ENCODE measurements at regions not wholly inside any gene's neighbourhood (a gene's known extent, or its start where the extent isn't known, plus 50 kb on each side); places are given as distances from the start of the nearest gene placed in this dataset.

DNA sequence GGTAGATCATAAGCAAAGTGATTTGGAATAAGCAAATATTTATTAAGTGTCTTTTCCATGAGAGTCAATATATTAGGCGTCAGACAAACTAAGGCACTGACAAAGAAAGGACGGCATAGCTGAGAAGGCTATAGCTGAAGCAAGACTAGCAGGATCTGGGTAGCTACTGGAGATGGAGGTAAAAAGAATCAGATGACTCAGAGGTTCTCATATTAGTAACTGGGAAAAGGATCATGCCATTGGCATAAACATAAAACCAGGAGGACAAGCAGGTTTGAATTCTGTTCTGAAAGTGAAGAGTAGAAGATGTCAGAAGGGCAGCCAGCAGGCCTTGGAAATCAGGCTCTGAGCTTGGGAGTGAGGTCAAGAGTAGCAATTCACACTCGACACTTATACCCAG lies 531.9 kb downstream of the PTPRC start:
- DNase-seq: no peak

DNA sequence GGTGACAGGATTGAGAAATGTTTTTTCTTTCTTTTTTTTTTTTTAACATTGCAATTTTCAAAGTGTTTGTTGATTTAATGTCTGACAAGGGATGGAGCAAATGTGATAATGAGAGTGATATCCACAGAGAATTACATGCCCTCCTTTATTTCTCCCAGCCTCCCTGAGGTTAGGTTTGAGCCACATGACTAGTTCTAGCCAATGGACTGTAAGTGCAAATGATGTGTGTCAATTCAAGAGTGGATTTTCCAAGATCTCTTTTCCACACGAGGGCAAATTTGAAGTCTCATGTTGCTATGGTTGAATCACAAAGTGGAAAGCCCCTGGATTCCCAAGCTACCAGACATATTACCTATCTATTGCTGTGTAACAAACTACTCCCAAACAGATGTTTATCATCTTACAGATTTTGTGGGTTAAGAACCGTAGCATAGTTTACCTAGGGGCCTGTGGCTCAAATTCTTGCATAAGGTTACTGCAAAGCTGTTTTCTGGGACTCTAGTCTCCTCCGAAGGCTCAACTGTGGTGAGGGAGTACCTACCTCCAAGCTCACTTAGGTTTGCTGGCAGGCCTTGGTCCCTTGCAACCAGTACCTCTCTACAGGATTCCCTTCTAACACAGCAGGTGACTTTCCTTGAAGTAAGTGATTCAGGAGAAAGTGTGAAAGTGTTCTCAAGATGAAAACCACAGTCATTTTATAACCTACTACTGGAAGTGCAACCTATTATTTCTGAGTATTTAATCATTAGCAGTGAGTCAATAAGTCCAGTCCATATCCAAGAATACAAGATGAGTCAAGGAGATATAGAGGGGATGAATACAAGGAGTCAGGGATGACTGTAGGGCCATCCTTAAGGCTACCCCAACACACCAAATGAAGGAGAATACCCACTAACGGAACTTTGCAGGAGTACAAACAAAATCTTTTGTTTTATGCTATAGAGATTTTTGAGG lies 533.6 kb downstream of the PTPRC start:
- DNase-seq: no peak

DNA sequence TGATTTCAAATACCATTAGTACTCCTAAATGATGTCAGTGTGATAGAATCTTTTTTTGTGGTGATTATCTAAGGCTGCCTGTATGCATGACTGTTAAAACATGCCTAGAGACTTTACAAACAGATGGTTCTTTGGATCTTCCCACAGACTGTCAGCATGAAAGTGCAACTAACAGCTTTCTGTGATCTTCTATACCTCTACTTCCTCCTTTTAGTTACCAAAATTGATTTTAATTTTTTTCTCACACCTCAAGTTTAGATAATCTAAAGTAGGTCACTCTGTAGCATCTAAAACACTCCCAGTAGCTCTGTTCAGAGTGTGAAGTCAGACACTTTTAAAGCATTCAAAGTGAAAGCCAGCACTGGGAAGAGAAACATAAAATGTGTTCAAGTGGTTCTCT lies 534.5 kb downstream of the PTPRC start:
- DNase-seq: no peak

DNA sequence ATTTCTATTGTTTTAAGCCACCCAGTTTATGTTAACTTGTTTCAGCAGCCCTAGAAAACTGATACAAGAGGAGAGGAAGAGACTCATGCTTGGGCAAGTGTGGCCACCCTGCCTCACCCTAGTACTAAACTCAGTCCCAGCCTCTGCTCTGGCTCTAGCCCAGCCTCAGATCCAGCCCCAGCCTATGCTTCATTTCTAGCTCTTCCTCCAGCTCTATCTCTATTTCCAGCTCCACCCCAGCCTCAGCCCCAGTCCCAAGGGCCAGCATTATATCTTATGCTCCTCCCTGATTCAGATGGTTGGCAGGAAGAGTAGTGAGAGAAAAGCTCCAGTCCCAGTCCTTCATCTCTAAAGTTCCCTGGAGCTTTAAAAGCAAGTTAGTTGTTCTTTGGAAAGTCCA lies 535.5 kb downstream of the PTPRC start:
- no peak for DNase-seq

DNA sequence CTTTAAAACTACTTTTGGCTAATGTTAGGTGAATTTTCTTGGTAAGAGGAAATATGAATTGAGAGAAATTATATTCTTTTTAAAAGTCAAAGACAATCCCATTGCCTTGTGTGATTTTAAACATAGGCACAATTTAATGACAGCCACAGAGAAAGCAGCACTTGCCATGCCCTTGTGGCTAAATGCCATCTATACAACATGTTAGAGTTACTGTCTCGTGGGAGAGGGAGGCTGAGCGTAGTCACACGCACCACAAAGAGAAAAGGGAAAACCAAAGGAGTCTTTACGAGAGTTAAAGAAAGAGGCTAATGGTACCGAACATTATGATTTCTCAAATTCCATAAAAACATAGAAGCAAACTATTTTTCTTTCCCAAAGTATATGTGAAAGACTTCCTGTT lies 537.9 kb downstream of the PTPRC start:
- no peak for DNase-seq

DNA sequence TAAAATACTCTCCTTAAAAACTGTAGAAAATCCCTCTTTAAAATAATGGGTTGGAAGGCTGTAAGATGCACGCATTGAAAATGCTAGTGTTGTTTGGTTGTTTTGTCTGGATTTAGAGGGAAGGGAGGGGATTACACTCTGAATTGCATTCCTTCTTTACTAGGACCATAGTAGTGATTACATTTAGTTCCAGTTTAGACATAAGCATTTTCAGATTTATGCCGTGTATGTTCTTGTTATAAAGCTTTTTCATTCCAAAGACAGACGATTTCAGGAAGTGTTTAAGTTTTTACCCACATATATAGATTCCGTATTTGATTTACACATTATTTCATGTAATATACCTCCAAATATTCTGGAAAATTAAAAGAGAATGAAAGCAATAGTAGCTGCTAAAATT lies 538.4 kb downstream of the PTPRC start:
- no peak for DNase-seq

DNA sequence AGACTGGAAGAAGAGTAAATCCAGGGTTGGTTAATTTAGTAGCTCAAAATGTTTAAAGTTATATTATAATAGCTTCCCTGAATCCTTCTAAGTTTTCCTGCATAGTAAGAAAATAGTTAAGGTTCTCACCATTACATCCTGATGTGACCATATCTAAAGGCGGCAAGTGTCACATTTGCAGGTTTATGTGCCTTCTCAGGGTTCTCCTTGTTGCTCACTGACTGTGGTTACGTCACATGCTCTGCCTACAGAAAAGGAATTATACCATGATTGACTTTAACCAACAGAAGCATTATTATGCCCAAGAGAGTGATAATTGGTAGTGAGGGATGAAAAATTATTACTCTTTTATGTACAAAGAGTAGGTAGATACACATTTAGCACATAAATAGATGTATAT lies 539.8 kb downstream of the PTPRC start:
- DNase-seq: no peak

DNA sequence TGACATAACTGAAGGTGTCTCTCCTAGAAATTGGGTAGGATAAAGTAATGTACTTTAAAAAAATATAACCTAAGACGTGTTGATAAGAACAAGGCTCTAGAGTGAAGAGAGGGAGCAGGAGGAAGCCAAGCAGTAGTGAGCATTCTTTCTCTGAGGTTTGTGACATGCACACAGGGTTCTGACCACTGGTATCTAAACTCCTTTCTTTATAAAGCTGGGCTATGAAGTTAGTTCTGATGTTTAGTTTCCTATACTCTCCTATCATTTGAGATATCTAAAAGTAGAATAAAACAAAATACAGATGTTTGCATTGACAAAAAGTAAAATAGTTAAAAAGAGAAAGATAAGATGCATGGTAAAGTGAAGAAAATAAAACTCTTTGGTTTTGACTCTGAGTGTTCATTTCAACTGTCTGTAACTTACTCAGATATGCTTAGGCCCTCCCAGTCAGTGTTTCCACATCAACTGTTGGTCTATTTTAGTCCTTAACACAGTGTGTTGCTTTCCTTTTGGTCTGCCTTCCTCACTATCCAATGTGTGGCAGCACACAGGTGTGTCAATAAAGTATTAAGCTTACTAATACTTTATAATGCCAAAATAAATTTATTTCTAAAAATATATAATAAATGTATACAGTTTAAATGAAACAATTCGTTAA lies 543.5 kb downstream of the PTPRC start:
- DNase-seq: no peak

DNA sequence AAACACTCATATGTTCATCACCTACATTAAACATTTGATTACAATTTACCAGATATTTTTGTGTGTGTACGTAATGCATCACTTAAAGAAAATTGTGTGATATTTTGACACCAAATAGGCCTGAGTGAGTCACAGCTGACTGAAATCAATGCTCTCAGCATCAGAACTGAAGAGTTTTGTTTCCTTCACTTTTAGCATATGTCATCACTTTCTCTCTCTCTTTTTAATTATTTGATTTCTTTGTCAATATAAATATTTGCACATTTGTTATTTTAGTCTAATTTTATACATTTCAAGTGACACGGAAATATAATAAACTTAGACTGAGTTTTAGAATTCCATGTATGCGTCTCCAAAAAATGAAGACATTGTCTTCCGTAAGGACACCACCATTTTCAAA lies 545.3 kb downstream of the PTPRC start:
- no peak for DNase-seq

DNA sequence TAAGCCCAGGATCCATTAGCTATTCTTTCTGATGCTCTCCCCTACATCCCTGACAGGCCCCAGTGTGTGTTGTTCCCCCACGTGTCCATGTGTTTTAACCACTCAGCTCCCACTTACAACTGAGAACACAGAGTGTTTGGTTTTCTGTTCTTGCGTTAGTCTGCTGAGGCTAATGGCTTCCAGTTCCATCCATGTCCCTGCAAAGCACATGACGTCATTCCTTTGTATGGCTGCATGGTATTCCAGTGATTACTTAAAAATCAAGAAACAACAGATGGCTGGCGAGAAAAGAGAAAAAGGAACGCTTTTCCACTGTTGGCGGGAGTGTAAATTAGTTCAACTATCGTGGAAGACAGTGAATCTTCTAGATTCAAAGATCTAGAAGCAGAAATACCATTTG lies 556.0 kb downstream of the PTPRC start:
- DNase-seq: no peak

DNA sequence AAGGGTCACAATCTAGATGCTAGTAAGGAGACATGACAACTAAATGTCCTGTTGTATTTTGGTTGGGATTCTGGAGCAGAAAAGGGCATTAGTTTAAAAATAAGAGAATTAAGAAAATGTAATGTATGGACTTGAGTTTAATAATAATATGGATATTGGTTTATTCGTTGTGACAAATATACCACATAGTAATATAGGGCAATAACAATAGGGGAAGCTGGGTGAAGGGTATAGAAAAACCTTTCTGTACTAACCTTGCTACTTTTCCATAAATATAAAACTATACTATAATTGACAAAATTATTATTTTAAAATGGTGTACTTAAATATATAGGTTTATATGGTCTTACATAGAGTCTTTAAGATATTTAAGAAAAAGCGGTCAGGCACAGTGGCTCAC lies 558.9 kb downstream of the PTPRC start:
- no peak for DNase-seq

DNA sequence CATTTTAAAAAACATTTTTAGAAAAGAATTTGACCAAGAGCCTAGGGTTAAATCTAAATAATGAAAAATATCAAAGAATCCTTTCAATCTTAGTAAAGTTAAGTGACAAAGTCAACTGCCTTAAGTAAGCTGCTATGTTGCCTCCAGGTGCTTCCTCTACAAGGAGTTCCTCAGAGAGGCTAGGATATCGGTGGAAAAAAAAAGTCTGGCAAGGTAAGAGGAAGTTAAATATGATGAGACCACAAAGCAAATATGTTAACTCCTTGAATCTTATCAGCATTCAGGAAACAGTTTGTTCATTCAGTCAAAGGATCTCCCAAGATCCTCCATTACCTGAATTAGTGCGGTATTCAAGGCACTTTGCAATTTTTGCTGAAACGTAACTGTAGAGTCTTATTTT lies 563.5 kb downstream of the PTPRC start:
- DNase-seq: no peak

DNA sequence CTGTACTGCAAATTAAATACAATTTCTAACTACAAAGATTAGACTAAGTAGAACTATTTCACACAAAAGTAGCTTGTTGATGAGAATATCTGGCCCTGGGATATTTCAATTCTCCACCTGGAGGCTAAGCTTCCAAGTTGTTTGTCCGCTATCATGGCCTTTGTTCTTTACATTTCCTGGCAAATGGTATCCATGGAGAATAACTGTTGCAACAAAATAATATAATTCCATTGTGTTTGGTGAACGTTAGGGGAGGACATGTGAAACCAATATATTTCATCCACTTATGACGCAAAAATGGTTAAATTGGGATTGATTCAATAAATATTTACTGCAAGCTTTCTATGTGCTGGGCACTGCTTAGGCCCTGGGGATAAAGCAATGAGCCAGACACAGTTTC lies 565.4 kb downstream of the PTPRC start:
- DNase-seq: no peak

DNA sequence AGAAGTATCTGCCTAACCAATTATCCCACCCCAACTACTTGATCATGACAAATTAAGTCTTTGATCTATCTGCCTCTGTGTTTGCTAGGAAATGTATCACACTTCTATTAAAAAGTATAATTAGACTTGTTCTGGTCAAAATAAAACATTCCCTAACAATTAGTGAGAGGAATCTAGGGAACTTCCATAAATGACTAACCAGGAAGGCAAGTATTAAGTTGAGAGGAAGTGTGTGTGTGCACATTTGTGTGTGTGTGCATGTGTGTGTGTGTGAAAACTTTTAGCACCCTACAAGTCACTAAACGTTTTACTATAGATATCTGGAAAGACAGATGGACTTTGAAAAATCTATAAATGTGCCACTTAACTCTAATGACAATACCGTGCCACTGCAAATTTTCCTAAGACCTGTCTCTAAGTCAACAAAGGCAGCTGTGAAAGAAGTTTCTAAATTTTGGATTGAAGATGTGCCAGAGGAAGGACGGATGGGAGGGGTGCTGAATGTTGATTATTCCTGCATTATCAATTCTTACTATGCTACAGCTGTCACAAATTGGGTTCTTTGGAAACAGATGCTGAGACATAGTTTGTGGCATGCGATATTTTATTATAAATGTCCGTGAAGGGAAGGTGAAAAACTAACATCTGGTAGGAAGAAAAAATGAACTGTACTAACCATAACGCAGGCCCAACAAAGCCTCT lies 567.1 kb downstream of the PTPRC start:
- DNase-seq: no peak

DNA sequence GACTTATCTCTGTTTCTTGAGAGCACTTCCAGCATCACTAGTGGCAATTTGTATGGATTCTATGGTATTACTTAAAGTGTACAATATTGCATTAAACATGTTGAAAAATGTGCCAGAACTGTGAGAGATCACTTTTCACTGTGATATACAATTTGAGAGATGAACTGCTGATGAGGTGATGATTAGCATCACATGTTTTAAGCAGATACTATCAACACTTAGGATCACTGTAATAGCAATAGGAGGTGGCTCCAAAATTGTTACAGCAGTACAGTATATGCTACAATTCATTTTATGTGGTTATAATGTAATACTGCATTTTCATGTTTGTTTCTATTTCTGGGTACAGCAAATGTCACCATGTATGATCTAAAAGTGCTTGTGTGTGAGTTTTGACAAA lies 570.0 kb downstream of the PTPRC start:
- DNase-seq: no peak

DNA sequence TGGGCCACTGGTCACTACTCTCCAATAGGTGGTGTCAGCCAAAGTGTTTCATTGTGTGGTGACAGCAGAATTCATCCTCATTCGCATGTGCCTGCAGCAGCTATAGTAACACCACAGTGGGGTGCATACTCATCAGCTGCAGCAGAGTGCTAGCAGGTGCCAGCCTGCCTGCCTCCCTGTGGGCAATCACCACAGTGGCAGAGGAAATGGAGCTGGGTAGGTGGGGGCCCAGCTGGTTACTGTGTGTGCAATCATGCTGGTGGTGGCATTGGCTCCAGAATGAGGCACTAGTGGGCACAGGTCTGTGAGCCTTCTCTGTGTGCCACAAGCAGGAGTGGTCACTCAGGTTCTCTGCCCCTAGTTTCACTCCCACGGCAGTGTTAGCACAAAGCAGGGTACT lies 579.2 kb downstream of the PTPRC start:
- no peak for DNase-seq

DNA sequence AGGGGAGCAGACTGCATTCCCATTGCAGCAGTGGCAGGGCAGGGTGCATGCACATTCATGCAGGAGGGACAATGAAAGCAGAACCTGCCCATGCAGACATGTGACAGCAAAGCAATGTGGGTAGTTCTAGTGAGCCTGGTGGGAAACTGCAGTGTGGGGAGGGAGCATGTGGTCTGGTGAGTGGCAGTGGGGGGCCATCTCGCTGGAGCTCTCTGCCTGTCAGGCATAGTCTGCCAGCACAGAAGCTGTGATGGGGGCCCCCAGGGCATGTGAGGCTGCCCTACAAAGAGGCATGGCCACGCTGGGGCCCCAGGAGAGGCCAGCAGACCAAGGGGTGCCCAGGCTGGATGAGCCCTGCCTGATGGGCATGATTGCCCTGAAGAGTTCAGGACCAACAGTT lies 579.7 kb downstream of the PTPRC start:
- DNase-seq: no peak

DNA sequence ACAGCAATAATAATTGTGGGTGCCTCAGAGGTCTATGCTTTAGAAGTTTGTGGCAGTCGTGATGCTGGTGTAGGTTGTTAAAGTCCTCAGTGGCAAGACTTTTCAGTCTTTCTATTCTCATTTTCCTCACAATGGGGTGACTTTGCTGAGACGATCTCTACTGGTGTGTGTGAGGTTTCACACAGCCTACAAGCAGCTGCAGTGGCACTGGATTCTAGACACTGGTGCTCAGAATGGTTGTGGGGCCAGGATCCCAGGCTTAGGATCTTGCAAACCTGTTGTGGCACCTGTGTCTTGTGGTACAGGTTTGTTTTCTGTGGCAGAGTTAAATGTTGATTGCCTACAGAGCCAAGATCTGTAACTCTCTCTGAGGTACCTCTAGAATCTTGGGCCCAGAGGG lies 581.2 kb downstream of the PTPRC start:
- DNase-seq: no peak

DNA sequence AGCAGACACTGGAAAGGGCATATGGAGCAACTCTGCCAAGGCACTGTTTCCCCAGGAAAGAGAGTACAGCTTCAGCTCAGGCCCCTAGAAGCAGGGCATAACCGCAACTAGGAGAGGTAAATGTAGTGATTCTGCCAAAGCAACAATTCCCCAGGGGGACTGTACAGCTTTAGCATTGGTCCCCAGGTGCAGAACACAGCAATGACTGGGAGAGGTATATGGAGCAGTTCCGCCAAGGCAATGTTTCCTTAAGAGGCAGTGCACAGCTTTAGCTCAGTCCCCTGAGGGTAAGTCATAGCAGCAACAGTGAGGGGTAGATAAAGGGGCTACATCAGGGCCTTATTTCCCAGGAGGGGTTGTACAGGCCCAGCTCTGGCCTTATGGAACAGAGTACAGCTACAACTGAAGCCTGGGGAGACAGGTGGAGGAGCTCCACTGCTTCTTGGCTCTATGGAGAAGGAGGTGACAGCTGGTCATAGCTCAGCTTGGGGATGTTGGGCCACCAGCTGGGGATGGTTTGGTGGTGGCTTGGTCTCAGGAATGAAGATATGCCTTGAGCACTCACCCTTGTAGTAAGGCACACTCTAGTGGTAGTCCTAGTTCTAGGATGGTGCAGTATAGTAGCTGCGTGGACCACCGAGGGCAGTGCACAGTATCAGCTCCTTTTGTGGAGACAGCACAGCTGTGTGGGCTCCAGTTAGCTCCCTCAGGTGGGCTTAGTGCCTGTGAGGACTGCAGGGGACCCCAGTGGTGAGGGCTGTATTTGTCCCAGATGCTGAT lies 582.7 kb downstream of the PTPRC start:
- no peak for DNase-seq

DNA sequence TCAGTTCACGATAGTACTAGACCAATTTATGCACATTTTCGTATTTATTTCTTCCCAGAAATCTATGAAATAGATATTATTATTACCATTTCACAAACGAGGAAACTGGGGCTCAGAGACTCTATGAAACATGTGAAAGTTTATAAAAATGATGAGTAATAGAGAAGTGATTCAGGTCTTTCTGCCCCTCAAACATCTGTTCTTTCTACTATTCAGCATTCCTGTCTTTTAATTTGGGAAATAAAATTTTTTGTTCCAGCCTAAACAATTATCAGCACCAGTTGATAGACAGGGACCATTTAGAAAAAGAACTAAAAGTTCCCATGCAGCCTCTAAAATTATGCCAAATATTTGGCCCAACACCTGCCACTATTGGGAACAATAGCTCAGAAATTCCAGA lies 585.1 kb downstream of the PTPRC start:
- no peak for DNase-seq

DNA sequence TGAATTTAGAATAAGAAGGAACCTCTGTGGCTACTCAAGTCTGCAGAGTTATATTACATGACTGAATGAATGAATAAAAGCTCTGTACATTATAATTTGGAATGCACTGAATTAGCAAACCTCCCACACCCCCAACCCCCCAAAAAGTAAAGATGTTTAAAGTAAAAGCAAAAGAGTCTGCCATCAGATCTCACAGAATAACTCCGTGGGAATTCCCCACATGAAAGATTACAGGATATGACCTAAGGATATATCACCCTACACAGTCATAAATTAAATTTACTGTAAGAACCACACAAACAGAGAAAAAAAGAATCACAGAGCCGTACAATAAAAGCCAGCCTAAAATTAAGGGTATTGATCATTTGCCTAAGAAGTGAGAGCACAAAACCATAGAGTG lies 587.3 kb downstream of the PTPRC start:
- no peak for DNase-seq

DNA sequence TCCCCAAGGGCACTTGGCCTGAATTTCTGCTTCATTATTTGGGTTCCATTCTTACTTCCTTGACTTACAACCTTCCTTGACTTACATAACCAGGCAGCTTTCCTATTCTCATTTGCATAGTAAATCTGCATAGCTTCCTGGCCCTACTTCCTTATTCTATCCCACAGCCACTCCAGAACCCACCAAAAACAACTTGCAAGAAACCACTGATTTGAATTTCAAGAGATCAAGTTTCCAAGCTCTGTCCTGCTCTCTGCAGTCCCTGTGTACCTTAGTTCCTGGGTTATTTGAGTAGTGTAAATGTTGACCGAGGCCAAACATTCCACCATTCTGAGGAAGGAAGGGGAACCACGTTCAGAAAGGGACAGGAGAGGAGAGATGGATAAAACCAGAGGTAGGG lies 603.3 kb downstream of the PTPRC start:
- DNase-seq: no peak

DNA sequence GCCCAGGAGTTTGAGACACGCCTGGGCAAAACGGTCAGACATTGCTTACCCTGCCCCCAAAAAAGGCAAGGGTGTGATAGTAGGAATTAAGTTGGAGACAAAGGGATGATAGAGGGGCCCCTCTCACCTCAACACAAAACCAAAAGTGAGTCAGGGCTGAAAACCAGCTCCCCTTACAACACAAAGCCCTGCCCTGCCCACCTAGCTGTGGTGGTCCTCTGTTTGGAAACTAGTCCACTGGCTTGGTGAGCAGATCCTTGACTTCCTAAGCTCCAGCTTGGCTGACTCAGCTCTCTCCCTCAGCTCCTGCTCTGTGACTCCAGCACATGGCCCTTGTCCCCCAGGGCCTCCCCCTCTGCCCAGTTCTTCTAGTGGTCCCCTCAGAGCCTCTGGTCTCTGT lies 603.8 kb downstream of the PTPRC start:
- no peak for DNase-seq

All from effector CD8-positive, alpha-beta T cell (primary cell).